CD14-positive monocyte (primary cell): ENCODE measurements at regions not wholly inside any gene's neighbourhood (a gene's known extent, or its start where the extent isn't known, plus 50 kb on each side); places are given as distances from the start of the nearest gene placed in this dataset.

Experiments used
- DNase-seq, 3 donors: peaks; one replicate each; pipeline ENCODE4 v3.0.0-alpha.2; 2011 to 2022
- H2AFZ ChIP-seq: 2 replicates; pipeline ENCODE4 v1.6.0; 2012; ENCODE audit warnings: mild to moderate bottlenecking, low read depth, low read length, inconsistent platforms; ENCODE audit not compliant: insufficient read depth, poor library complexity, severe bottlenecking
- H3K27ac ChIP-seq, 2 donors: 1 replicate in 1 of 2; 2 replicates in 1 of 2; pipeline ENCODE4 v1.5.1; 2012 to 2013; ENCODE audit warnings: low read length in 2 of 2, control low read depth in 1 of 2, inconsistent platforms in 1 of 2, low read depth in 1 of 2, mild to moderate bottlenecking in 1 of 2
- H3K27me3 ChIP-seq, 2 donors: one replicate each; pipeline versions ENCODE4 v1.6.0 to v1.6.1; 2011 to 2013; ENCODE audit warnings: low read length in 2 of 2; ENCODE audit not compliant: control insufficient read depth in 2 of 2, insufficient read depth in 2 of 2
- H3K36me3 ChIP-seq, 2 donors: replicated peaks in 1 of 2; 1 replicate in 1 of 2; 2 replicates in 1 of 2; pipeline versions ENCODE4 v1.5.1 to v1.6.1; 2012 to 2013; ENCODE audit warnings: low read length in 2 of 2, control low read depth in 1 of 2, inconsistent platforms in 1 of 2, mild to moderate bottlenecking in 1 of 2; ENCODE audit not compliant: insufficient read depth in 2 of 2, control insufficient read depth in 1 of 2
- H3K4me1 ChIP-seq, 2 donors: 1 replicate in 1 of 2; 2 replicates in 1 of 2; pipeline versions ENCODE4 v1.5.1 to v1.6.1; 2012 to 2013; ENCODE audit warnings: low read length in 2 of 2, control low read depth in 1 of 2, inconsistent platforms in 1 of 2, mild to moderate bottlenecking in 1 of 2, moderate library complexity in 1 of 2; ENCODE audit not compliant: insufficient read depth in 2 of 2, control insufficient read depth in 1 of 2
- H3K4me2 ChIP-seq: replicated peaks from 2 replicates; pipeline ENCODE3; 2012; ENCODE audit warnings: low read length, moderate library complexity, mild to moderate bottlenecking; ENCODE audit not compliant: poor library complexity, severe bottlenecking; ENCODE audit errors: extremely low read depth
- H3K4me3 ChIP-seq, 3 experiments: fragments of 200-600 bp in 1 of 3; sonication (generic) in 1 of 3; replicated peaks in 1 of 3; 1 replicate in 2 of 3; 2 replicates in 1 of 3; pipeline ENCODE4 v1.5.1; 2011 to 2013; ENCODE audit warnings: low read length in 3 of 3, mild to moderate bottlenecking in 3 of 3, control low read depth in 2 of 3, low read depth in 2 of 3, inconsistent platforms in 1 of 3, moderate library complexity in 1 of 3
- H3K79me2 ChIP-seq: 2 replicates; pipeline ENCODE4 v1.6.0; 2012; ENCODE audit warnings: mild to moderate bottlenecking, control low read depth, inconsistent platforms, low read length, moderate library complexity; ENCODE audit not compliant: insufficient read depth
- H3K9ac ChIP-seq: 2 replicates; pipeline ENCODE4 v1.6.0; 2017; ENCODE audit warnings: low read length, mild to moderate bottlenecking; ENCODE audit not compliant: insufficient read depth, poor library complexity, severe bottlenecking
- H3K9me3 ChIP-seq, 2 donors: replicated peaks in 1 of 2; 1 replicate in 1 of 2; 2 replicates in 1 of 2; pipeline versions ENCODE4 v1.5.1 to v1.6.1; 2012 to 2013; ENCODE audit warnings: low read length in 2 of 2, control low read depth in 1 of 2; ENCODE audit not compliant: control insufficient read depth in 1 of 2, insufficient read depth in 1 of 2
- H4K20me1 ChIP-seq: 2 replicates; pipeline ENCODE4 v1.6.0; 2012; ENCODE audit warnings: mild to moderate bottlenecking, low read length, control low read depth, moderate library complexity; ENCODE audit not compliant: insufficient read depth
- H3K27ac Mint-ChIP-seq, 7 donors: one replicate each; pipeline ENCODE4 v1.8.0; 2020; ENCODE audit warnings: mild to moderate bottlenecking in 7 of 7, mixed read lengths in 7 of 7, moderate library complexity in 6 of 7, inconsistent platforms in 2 of 7
- H3K27me3 Mint-ChIP-seq, 3 donors: one replicate each; pipeline ENCODE4 v1.8.0; 2021 to 2022; ENCODE audit warnings: low read depth in 3 of 3, mild to moderate bottlenecking in 3 of 3, mixed read lengths in 3 of 3, moderate library complexity in 3 of 3, inconsistent platforms in 1 of 3
- H3K36me3 Mint-ChIP-seq, 2 donors: one replicate each; pipeline ENCODE4 v1.8.0; 2020; ENCODE audit warnings: mixed read lengths in 2 of 2, inconsistent platforms in 1 of 2, mild to moderate bottlenecking in 1 of 2
- H3K4me1 Mint-ChIP-seq: one replicate; pipeline ENCODE4 v1.8.0; 2020; ENCODE audit warnings: mild to moderate bottlenecking, mixed read lengths
- H3K4me3 Mint-ChIP-seq, 2 donors: one replicate each; pipeline ENCODE4 v1.8.0; 2020; ENCODE audit warnings: mild to moderate bottlenecking in 2 of 2, mixed read lengths in 2 of 2, moderate library complexity in 1 of 2
- H3K9me3 Mint-ChIP-seq, 7 donors: one replicate each; pipeline ENCODE4 v1.8.0; 2020 to 2022; ENCODE audit warnings: mixed read lengths in 7 of 7, mild to moderate bottlenecking in 6 of 7, moderate library complexity in 6 of 7, inconsistent platforms in 2 of 7
- WGBS: methylation state at CpG from one replicate; pipeline ENCODE4 v1.1.5; 2013; ENCODE audit warnings: missing lambda C conversion rate; ENCODE audit not compliant: insufficient coverage; 5-methylcytosine and 5-hydroxymethylcytosine counted together
- intact Hi-C, 2 donors: fragments of 100-400 bp; cut with micrococcal nuclease; formaldehyde crosslinking; loops; one replicate each; pipeline versions ENCODE4 v1.15.0 to v1.15.1; 2023
- TF ChIP-seq, protein P1 (sequence below): fragments of 200-600 bp; IDR thresholded peaks from one replicate; pipeline ENCODE4 v1.8.0; 2022; ENCODE audit warnings: antibody characterized with exemption, mild to moderate bottlenecking

GRCh38 chr7:46191296-46191695, 270.2 kb upstream of the IGFBP3 start:
- H3K36me3 Mint-ChIP-seq: no peaks in the 10 kb centered on the region
- H2AFZ ChIP-seq: no peak overlapping the region
- DNase-seq: no peak
- H3K36me3 ChIP-seq: no peaks in the 10 kb centered on the region
- TF ChIP-seq, protein P1, sequence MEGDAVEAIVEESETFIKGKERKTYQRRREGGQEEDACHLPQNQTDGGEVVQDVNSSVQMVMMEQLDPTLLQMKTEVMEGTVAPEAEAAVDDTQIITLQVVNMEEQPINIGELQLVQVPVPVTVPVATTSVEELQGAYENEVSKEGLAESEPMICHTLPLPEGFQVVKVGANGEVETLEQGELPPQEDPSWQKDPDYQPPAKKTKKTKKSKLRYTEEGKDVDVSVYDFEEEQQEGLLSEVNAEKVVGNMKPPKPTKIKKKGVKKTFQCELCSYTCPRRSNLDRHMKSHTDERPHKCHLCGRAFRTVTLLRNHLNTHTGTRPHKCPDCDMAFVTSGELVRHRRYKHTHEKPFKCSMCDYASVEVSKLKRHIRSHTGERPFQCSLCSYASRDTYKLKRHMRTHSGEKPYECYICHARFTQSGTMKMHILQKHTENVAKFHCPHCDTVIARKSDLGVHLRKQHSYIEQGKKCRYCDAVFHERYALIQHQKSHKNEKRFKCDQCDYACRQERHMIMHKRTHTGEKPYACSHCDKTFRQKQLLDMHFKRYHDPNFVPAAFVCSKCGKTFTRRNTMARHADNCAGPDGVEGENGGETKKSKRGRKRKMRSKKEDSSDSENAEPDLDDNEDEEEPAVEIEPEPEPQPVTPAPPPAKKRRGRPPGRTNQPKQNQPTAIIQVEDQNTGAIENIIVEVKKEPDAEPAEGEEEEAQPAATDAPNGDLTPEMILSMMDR: no peak
- H3K9me3 Mint-ChIP-seq: peaks cover 0 to 8% (median 2%) of the 10 kb centered on the region in 7 donors
- no peaks in the 10 kb centered on the region for H3K79me2 ChIP-seq
- no peaks in the 10 kb centered on the region for H3K4me1 Mint-ChIP-seq
- H3K4me2 ChIP-seq: no peak overlapping the region
- peaks cover 0 to 2% (median 1%) of the 10 kb centered on the region in 3 donors for H3K27me3 Mint-ChIP-seq
- H3K4me3 Mint-ChIP-seq: no peak overlapping the region
- no peak overlapping the region for H3K27ac ChIP-seq
- H3K9ac ChIP-seq: no peak overlapping the region
- H3K4me3 ChIP-seq: no peak overlapping the region
- intact Hi-C loops: no loop called here
- no peaks in the 10 kb centered on the region for H3K27me3 ChIP-seq
- no peak overlapping the region for H3K27ac Mint-ChIP-seq
- 93% methylated on average over 3 of the region's 3 CpGs for WGBS
- no peaks in the 10 kb centered on the region for H3K4me1 ChIP-seq
- no peaks in the 10 kb centered on the region for H3K9me3 ChIP-seq
- H4K20me1 ChIP-seq: no peaks in the 10 kb centered on the region

DNA sequence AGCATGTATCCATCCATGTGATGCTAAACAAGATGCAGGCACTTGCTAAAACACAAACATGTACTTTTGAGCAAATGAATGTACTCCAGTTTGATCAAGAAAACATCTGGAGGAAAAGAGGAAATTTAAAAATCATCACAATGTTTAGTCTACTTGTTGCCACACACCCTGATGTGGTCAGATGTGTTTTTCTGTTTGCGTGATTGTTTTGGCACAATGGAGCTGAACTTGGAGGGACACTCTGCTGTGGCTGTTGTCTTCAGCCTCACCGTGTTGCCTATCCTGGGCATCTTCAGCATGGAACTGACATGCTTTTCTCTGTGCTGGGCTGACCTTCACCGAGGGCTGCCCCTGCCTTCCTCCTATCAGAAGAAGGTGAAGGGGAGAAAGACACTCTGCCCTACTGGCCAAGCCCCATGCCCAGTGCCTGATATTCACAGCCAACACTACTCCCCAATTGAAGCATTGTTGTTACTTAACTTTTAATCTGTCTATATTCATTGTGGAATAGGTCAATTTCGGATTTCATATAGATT, 268.3 kb upstream of the IGFBP3 start:
- Mint-ChIP-seq H3K36me3 (no peaks in the 10 kb centered on the region), H3K27ac (no peak overlapping the region), H3K4me1 (no peaks in the 10 kb centered on the region), H3K27me3 (peaks cover 0 to 3% (median 0%) of the 10 kb centered on the region in 3 donors), H3K9me3 (peaks cover 0 to 6% (median 2%) of the 10 kb centered on the region in 7 donors), H3K4me3 (no peak overlapping the region)
- intact Hi-C loops: no loop called here
- TF ChIP-seq, protein P1: no peak
- WGBS: 100% methylated on average over 2 of the region's 4 CpGs
- H3K4me2 ChIP-seq: no peak overlapping the region
- H3K27me3 ChIP-seq: no peaks in the 10 kb centered on the region
- no peak overlapping the region for H3K9ac ChIP-seq
- H3K4me1 ChIP-seq: no peaks in the 10 kb centered on the region
- no peak overlapping the region for H3K4me3 ChIP-seq
- no peaks in the 10 kb centered on the region for H3K36me3 ChIP-seq
- no peaks in the 10 kb centered on the region for H4K20me1 ChIP-seq
- H3K9me3 ChIP-seq: no peaks in the 10 kb centered on the region
- no peak overlapping the region for H3K27ac ChIP-seq
- no peak for DNase-seq
- H2AFZ ChIP-seq: no peak overlapping the region
- no peaks in the 10 kb centered on the region for H3K79me2 ChIP-seq
